H1 (cell line): ENCODE measurements at regions not wholly inside any gene's neighbourhood (a gene's known extent, or its start where the extent isn't known, plus 50 kb on each side); places are given as distances from the start of the nearest gene placed in this dataset.

ENCODE experiments used
- BCL11A ChIP-seq, 2 experiments: IDR thresholded peaks; one replicate each; pipeline ENCODE4 v1.6.1; 2011; ENCODE audit warnings: low read depth in 2 of 2, low read length in 2 of 2, mild to moderate bottlenecking in 2 of 2
- CTCF ChIP-seq, 3 experiments: IDR thresholded peaks; 1 replicate in 2 of 3; 2 replicates in 1 of 3; pipeline versions ENCODE4 v1.5.1 to v1.6.1; 2011; ENCODE audit warnings: low read length in 3 of 3, mild to moderate bottlenecking in 3 of 3, inconsistent platforms in 2 of 3, low read depth in 1 of 3, moderate library complexity in 1 of 3; ENCODE audit not compliant: insufficient read depth in 1 of 3; ENCODE audit errors: control extremely low read depth in 1 of 3
- POU5F1 ChIP-seq: IDR thresholded peaks from 2 replicates; pipeline ENCODE4 v1.6.1; 2011; ENCODE audit warnings: low read depth, mild to moderate bottlenecking, low read length, moderate library complexity
- TAF1 ChIP-seq: IDR thresholded peaks from 2 replicates; pipeline ENCODE4 v1.6.1; 2011; ENCODE audit warnings: mild to moderate bottlenecking, low read depth, low read length
- ZNF274 ChIP-seq: IDR thresholded peaks from 2 replicates; pipeline ENCODE4 v1.7.0; 2012; ENCODE audit warnings: low read length, borderline replicate concordance; ENCODE audit errors: extremely low read depth

GRCh38 chr10:58115218-58116050, 152.3 kb downstream of the IPMK start:
- no peak for TF ChIP-seq POU5F1
- TF ChIP-seq CTCF (IDR thresholded peaks at IDR 0.05; ENCODE audit: control extremely low read depth in 1 of 3, insufficient read depth in 1 of 3, low read depth in 1 of 3, low read length in 3 of 3) = no peak
- TF ChIP-seq TAF1 = no peak
- no peak for TF ChIP-seq ZNF274
- TF ChIP-seq BCL11A (IDR thresholded peaks at IDR 0.05; ENCODE audit: low read depth in 2 of 2, low read length in 2 of 2) = no peak
